ENCODE measurements at regions not wholly inside any gene's neighbourhood (a gene's known extent, or its start where the extent isn't known, plus 50 kb on each side); places are given as distances from the start of the nearest gene placed in this dataset.

DNA sequence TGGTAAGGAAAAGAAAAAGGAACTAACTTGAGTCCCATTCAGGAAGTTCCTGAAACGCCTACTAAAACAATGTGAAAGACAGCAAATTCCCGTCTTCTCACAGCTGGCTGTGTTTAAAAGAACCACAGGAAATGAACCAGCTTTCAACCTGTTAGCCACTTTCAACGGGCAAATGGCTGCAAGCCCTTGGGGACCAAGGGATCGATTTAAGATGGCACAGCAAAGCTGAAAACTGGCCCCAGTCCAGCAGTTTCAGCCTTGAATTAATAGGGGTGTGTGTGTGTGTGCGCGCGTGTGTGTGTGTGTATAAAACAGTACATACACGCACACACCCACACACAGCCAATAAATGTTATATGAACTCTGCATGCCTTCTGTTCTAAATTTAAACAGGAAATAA lies 168.7 kb upstream of the TMCO5A start:
- H3K4me3 ChIP-seq (ENCODE audit: low read length) = no peak overlapping the region
- DNase-seq (ENCODE audit: low read depth) = no peak
- TF ChIP-seq, protein P1, sequence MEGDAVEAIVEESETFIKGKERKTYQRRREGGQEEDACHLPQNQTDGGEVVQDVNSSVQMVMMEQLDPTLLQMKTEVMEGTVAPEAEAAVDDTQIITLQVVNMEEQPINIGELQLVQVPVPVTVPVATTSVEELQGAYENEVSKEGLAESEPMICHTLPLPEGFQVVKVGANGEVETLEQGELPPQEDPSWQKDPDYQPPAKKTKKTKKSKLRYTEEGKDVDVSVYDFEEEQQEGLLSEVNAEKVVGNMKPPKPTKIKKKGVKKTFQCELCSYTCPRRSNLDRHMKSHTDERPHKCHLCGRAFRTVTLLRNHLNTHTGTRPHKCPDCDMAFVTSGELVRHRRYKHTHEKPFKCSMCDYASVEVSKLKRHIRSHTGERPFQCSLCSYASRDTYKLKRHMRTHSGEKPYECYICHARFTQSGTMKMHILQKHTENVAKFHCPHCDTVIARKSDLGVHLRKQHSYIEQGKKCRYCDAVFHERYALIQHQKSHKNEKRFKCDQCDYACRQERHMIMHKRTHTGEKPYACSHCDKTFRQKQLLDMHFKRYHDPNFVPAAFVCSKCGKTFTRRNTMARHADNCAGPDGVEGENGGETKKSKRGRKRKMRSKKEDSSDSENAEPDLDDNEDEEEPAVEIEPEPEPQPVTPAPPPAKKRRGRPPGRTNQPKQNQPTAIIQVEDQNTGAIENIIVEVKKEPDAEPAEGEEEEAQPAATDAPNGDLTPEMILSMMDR (conservative IDR thresholded peaks at IDR 0.05; ENCODE audit: low read depth, low read length) = no peak

GRCh38 chr15:37767841-37768455 lies 166.5 kb upstream of the TMCO5A start:
- no peak overlapping the region for H3K4me3 ChIP-seq (ENCODE audit: low read length)
- DNase-seq (ENCODE audit: low read depth) = no peak
- TF ChIP-seq, protein P1 (conservative IDR thresholded peaks at IDR 0.05; ENCODE audit: low read depth, low read length) = no peak

DNA sequence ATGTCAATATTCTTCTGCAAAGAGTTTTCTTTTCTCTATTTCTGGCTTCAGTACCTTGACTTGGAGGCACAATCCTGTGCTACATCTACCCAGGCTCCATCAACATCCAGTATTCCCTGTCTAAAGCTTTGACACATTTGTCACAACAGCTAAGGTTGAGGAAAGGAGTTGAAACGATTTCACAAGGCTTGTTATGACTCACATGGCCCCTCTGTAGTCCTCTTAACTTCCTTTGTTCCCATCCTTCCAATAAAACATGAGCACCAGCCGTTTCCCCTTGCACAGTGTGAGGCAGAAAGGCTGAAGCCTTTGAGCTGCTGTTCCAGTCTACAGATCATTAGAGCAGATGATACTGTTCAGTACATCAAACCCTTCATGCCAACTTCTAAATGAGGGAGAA lies 163.0 kb upstream of the TMCO5A start:
- no peak for DNase-seq (ENCODE audit: low read depth)
- TF ChIP-seq, protein P1 (conservative IDR thresholded peaks at IDR 0.05; ENCODE audit: low read depth, low read length) = no peak
- H3K4me3 ChIP-seq (ENCODE audit: low read length) = no peak overlapping the region

DNA sequence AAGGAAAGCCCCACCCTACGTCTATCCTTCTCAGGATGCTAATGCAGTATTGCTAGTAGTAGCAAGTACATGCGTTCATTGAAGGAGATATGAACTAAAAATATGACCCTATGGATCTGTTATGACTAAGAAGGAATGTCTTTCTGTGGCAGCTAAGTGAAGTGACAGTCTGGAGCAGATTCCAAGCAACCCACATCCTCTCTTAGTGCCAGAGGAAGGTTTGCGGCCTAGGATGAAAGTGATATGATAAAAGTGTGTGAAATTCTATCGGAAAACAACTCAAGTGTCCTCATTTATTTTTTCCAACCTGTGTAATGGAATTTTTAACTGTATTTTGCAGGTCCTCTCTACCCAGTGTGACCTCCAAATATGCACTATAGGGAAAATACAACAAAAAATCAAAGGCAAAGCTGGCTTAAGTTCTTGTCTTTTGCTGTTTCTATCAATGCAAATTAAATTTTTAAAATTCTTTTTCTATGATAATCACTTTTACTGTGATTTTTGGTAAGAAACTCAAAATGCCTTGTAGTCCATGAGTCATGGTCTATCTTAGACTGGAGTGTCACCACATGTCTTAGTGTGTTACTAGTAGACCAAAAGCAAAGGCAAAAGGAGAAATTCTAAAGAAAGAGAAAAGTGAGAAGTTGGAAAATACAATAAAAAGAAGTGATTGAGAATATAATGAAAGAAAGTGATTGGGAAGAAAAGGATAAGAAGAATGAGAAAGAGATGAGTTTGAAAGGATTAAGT lies 161.2 kb upstream of the TMCO5A start:
- no peak overlapping the region for H3K4me3 ChIP-seq (ENCODE audit: low read length)
- no peak for DNase-seq (ENCODE audit: low read depth)
- TF ChIP-seq, protein P1 (conservative IDR thresholded peaks at IDR 0.05; ENCODE audit: low read depth, low read length) = no peak

DNA sequence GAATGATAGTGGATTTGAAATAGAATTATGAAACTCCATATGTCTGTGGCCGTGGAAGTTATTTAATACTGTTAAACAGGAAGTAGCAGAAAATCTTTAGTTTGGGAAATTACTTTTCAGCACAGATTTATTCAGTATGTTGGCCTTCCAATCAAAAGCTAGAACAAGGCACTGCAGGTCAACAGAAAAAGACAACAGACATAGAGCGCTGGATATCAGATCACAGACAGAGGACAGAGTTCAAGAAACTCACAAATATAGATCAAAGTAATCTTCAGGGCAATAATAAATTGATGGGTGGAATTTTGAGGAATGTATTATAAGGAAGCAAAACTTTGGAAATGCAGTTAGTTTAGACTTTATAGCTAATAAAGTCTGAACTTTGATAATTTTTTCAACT lies 159.5 kb upstream of the TMCO5A start:
- TF ChIP-seq, protein P1 (conservative IDR thresholded peaks at IDR 0.05; ENCODE audit: low read depth, low read length) = no peak
- DNase-seq (ENCODE audit: low read depth) = no peak
- no peak overlapping the region for H3K4me3 ChIP-seq (ENCODE audit: low read length)

GRCh38 chr15:37777006-37777405 lies 157.4 kb upstream of the TMCO5A start:
- no peak overlapping the region for H3K4me3 ChIP-seq (ENCODE audit: low read length)
- no peak for DNase-seq (ENCODE audit: low read depth)
- TF ChIP-seq, protein P1 (conservative IDR thresholded peaks at IDR 0.05; ENCODE audit: low read depth, low read length) = no peak

DNA sequence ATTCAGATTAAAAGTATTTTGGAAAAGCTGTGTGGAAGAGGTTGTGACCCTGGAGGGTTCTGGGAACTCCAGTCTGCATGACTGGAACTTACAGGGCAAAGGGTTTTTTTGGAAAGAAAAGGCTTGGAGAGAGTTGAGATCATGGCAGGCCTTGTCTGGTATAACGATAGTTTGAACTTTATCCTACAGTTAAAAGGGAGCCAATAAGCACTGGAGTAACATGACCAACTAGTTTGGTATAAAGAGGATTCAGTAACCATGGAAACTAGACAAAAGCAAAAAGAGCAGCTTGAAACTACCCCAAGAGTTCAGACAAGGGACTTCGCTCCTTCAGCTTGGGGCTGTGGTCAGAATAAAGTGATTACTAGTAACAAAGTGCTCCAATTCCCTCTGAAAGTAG lies 151.2 kb upstream of the TMCO5A start:
- H3K4me3 ChIP-seq (ENCODE audit: low read length) = no peak overlapping the region
- no peak for DNase-seq (ENCODE audit: low read depth)
- TF ChIP-seq, protein P1 (conservative IDR thresholded peaks at IDR 0.05; ENCODE audit: low read depth, low read length) = no peak
